Liver (tissue), 7 donors: ENCODE measurements at regions not wholly inside any gene's neighbourhood (a gene's known extent, or its start where the extent isn't known, plus 50 kb on each side); places are given as distances from the start of the nearest gene placed in this dataset.

ENCODE experiments used
- DNase-seq: peaks from one replicate; pipeline ENCODE4 v3.0.0-alpha.2; 2017; ENCODE audit warnings: low spot score
- H3K27ac ChIP-seq, 2 donors: one replicate each; pipeline ENCODE4 v1.7.0; 2013; ENCODE audit warnings: inconsistent platforms in 2 of 2, low read length in 2 of 2, control low read depth in 1 of 2, low read depth in 1 of 2, mild to moderate bottlenecking in 1 of 2
- H3K27me3 ChIP-seq, 4 donors: one replicate each; pipeline versions ENCODE4 v1.6.1 to v1.7.0; 2013; ENCODE audit warnings: low read length in 3 of 4, inconsistent platforms in 1 of 4, mild to moderate bottlenecking in 1 of 4, moderate library complexity in 1 of 4; ENCODE audit not compliant: control insufficient read depth in 4 of 4, insufficient read depth in 4 of 4
- H3K36me3 ChIP-seq, 4 donors: one replicate each; pipeline versions ENCODE4 v1.6.1 to v1.7.0; 2013; ENCODE audit warnings: low read length in 3 of 4, mild to moderate bottlenecking in 3 of 4, low read depth in 1 of 4, moderate library complexity in 1 of 4; ENCODE audit not compliant: control insufficient read depth in 4 of 4, insufficient read depth in 3 of 4
- H3K4me1 ChIP-seq, 4 donors: one replicate each; pipeline versions ENCODE4 v1.6.1 to v1.7.0; 2013; ENCODE audit warnings: low read length in 3 of 4, mild to moderate bottlenecking in 3 of 4, moderate library complexity in 1 of 4; ENCODE audit not compliant: control insufficient read depth in 4 of 4, insufficient read depth in 4 of 4
- H3K4me3 ChIP-seq, 3 donors: one replicate each; pipeline versions ENCODE4 v1.6.1 to v1.7.0; 2013; ENCODE audit warnings: low read length in 3 of 3, control low read depth in 1 of 3, low read depth in 1 of 3, mild to moderate bottlenecking in 1 of 3
- H3K9ac ChIP-seq, 2 donors: one replicate each; pipeline ENCODE4 v1.7.0; 2013; ENCODE audit warnings: low read length in 2 of 2, mild to moderate bottlenecking in 2 of 2, moderate library complexity in 2 of 2, control low read depth in 1 of 2, low read depth in 1 of 2
- H3K9me3 ChIP-seq, 4 donors: one replicate each; pipeline versions ENCODE4 v1.6.1 to v1.7.0; 2013; ENCODE audit warnings: low read length in 3 of 4; ENCODE audit not compliant: control insufficient read depth in 4 of 4
- FOXA1 ChIP-seq: IDR thresholded peaks from 2 replicates; pipeline ENCODE4 v1.6.1; 2016; ENCODE audit warnings: antibody characterized with exemption
- FOXA2 ChIP-seq: IDR thresholded peaks from 2 replicates; pipeline ENCODE4 v1.6.1; 2016; ENCODE audit warnings: antibody characterized with exemption
- GABPA ChIP-seq, 2 donors: IDR thresholded peaks in 1 of 2; conservative IDR thresholded peaks in 1 of 2; 2 replicates each; pipeline ENCODE4 v1.6.1; 2016; ENCODE audit warnings: antibody characterized with exemption in 2 of 2, mild to moderate bottlenecking in 1 of 2, moderate library complexity in 1 of 2
- HNF4A ChIP-seq, 2 donors: conservative IDR thresholded peaks; 2 replicates each; pipeline ENCODE4 v1.6.1; 2016; ENCODE audit warnings: antibody characterized with exemption in 2 of 2, mild to moderate bottlenecking in 2 of 2
- JUND ChIP-seq, 2 donors: IDR thresholded peaks; 2 replicates each; pipeline ENCODE4 v1.6.1; 2016; ENCODE audit warnings: antibody characterized with exemption in 2 of 2
- NR2F2 ChIP-seq: IDR thresholded peaks from 2 replicates; pipeline ENCODE4 v1.6.1; 2016; ENCODE audit warnings: antibody characterized with exemption
- RAD21 ChIP-seq, 2 donors: IDR thresholded peaks; 2 replicates each; pipeline ENCODE4 v1.6.1; 2016; ENCODE audit warnings: antibody characterized with exemption in 2 of 2, mild to moderate bottlenecking in 2 of 2
- SP1 ChIP-seq: IDR thresholded peaks from 2 replicates; pipeline ENCODE4 v1.6.1; 2018; ENCODE audit warnings: antibody characterized with exemption, mild to moderate bottlenecking
- TAF1 ChIP-seq: conservative IDR thresholded peaks from 2 replicates; pipeline ENCODE4 v1.6.1; 2016; ENCODE audit warnings: antibody characterized with exemption, mild to moderate bottlenecking
- WGBS: extraction: QIAGEN DNeasy Blood & Tissue Kit; methylation state at CpG from one replicate; pipeline ENCODE4 v1.1.7; 2013; 5-methylcytosine and 5-hydroxymethylcytosine counted together
- TF ChIP-seq, protein P1 (sequence below): IDR thresholded peaks from 2 replicates; pipeline ENCODE4 v1.6.1; 2016; ENCODE audit warnings: antibody characterized with exemption
- TF ChIP-seq, protein P2 (sequence below): IDR thresholded peaks from 2 replicates; pipeline ENCODE4 v1.6.1; 2016; ENCODE audit warnings: antibody characterized with exemption
- TF ChIP-seq, protein P3 (sequence below): IDR thresholded peaks from 2 replicates; pipeline ENCODE4 v1.6.1; 2016; ENCODE audit warnings: antibody characterized with exemption
- TF ChIP-seq, protein P4 (sequence below): IDR thresholded peaks from 2 replicates; pipeline ENCODE4 v1.6.1; 2016; ENCODE audit warnings: antibody characterized with exemption, mild to moderate bottlenecking
- donor health status: healthy.
- donor health status: healthy.
- donor health status: healthy.
- donor health status: healthy.

DNA sequence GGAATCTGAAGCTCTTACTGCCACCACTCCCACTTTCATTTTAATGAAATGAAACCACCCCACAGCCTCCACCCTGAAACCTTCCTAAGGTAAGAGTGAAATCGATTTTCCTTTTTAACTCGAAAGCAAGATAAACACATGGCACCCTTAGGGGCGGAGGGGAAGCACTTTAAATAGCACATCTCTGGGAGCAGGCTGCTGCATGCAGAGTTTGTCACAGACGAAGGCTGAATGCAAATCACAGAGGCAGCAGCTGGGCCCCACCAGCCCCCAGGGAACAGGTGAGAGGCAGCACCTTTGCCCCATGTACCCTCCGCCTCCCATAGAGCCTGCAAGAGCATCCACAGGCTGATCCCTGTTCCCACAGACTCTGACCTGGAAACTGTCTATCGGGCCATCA lies 60.0 kb upstream of the GRIK3 start:
- H3K4me3 ChIP-seq: no peak overlapping the region
- no peak overlapping the region for H3K27ac ChIP-seq
- DNase-seq: no peak
- 50% methylated on average over 6 of the region's 6 CpGs for WGBS
- no peaks in the 10 kb centered on the region for H3K4me1 ChIP-seq
- no peaks in the 10 kb centered on the region for H3K27me3 ChIP-seq
- no peaks in the 10 kb centered on the region for H3K36me3 ChIP-seq
- TF ChIP-seq SP1 (no peak), JUND (IDR thresholded peaks at IDR 0.05) (no peak), TAF1 (no peak), HNF4A (conservative IDR thresholded peaks at IDR 0.05) (no peak)
- TF ChIP-seq, protein P1, sequence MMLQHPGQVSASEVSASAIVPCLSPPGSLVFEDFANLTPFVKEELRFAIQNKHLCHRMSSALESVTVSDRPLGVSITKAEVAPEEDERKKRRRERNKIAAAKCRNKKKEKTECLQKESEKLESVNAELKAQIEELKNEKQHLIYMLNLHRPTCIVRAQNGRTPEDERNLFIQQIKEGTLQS: no peak
- H3K9me3 ChIP-seq: peaks cover 0 to 1% (median 0%) of the 10 kb centered on the region in 4 donors
- H3K9ac ChIP-seq: no peak overlapping the region

DNA sequence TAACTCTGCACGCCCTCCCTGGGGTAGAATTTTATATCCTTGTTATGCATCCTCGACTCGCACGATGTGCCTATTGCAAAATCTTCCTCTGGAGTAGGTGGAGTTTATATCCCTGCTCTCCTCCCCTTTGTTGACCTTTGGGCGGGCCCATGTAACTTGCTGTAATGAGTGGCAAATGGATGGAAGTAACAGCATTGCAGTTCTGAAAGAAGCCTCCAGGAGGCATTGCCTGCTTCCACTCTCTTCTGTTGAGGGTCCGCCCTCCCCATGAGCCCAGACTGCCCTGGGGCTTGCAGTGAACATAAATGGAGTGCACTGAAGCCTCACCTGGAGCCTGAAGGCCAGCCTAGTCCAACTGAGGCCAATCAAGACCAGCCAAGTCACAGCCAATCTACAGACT lies 62.2 kb upstream of the GRIK3 start:
- DNase-seq: no peak
- H3K4me3 ChIP-seq: no peak overlapping the region
- WGBS: 66% methylated on average over 6 of the region's 6 CpGs
- H3K9ac ChIP-seq: no peak overlapping the region
- TF ChIP-seq, protein P2, sequence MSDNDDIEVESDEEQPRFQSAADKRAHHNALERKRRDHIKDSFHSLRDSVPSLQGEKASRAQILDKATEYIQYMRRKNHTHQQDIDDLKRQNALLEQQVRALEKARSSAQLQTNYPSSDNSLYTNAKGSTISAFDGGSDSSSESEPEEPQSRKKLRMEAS: no peak
- TF ChIP-seq NR2F2: no peak
- TF ChIP-seq, protein P3, sequence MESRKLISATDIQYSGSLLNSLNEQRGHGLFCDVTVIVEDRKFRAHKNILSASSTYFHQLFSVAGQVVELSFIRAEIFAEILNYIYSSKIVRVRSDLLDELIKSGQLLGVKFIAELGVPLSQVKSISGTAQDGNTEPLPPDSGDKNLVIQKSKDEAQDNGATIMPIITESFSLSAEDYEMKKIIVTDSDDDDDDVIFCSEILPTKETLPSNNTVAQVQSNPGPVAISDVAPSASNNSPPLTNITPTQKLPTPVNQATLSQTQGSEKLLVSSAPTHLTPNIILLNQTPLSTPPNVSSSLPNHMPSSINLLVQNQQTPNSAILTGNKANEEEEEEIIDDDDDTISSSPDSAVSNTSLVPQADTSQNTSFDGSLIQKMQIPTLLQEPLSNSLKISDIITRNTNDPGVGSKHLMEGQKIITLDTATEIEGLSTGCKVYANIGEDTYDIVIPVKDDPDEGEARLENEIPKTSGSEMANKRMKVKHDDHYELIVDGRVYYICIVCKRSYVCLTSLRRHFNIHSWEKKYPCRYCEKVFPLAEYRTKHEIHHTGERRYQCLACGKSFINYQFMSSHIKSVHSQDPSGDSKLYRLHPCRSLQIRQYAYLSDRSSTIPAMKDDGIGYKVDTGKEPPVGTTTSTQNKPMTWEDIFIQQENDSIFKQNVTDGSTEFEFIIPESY: no peak
- no peaks in the 10 kb centered on the region for H3K36me3 ChIP-seq
- no peaks in the 10 kb centered on the region for H3K4me1 ChIP-seq
- H3K9me3 ChIP-seq: peaks cover 0 to 1% (median 0%) of the 10 kb centered on the region in 4 donors
- H3K27ac ChIP-seq: no peak overlapping the region
- H3K27me3 ChIP-seq: no peaks in the 10 kb centered on the region

DNA sequence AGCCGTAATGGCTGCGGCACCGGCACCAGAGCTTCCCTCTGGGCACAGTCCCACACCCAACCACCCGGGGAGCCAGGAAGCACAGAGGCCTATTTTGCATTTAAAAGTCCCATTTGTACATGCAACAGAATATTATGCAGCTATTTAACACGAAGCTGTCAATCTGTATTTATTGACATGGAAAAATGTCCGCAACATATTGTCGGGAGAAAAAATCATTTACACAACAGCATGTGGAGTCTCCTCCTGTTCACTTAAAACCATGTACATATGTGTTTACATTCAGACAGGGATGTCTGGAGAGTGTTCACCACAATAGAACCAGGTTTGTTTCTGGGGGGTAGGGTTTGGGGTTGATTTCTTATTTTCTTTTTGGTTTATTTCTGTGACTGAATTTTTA lies 63.4 kb upstream of the GRIK3 start:
- Histone ChIP-seq H3K27ac (no peak overlapping the region), H3K36me3 (no peaks in the 10 kb centered on the region), H3K27me3 (no peaks in the 10 kb centered on the region), H3K4me3 (no peak overlapping the region), H3K4me1 (no peaks in the 10 kb centered on the region), H3K9ac (no peak overlapping the region), H3K9me3 (peaks cover 0 to 1% (median 0%) of the 10 kb centered on the region in 4 donors)
- TF ChIP-seq TAF1 (no peak), FOXA2 (no peak), GABPA (IDR thresholded peaks at IDR 0.05 in 1 of 2, conservative IDR thresholded peaks at IDR 0.05 in 1 of 2) (no peak), NR2F2 (no peak), FOXA1 (no peak), RAD21 (IDR thresholded peaks at IDR 0.05) (no peak)
- TF ChIP-seq, protein P4, sequence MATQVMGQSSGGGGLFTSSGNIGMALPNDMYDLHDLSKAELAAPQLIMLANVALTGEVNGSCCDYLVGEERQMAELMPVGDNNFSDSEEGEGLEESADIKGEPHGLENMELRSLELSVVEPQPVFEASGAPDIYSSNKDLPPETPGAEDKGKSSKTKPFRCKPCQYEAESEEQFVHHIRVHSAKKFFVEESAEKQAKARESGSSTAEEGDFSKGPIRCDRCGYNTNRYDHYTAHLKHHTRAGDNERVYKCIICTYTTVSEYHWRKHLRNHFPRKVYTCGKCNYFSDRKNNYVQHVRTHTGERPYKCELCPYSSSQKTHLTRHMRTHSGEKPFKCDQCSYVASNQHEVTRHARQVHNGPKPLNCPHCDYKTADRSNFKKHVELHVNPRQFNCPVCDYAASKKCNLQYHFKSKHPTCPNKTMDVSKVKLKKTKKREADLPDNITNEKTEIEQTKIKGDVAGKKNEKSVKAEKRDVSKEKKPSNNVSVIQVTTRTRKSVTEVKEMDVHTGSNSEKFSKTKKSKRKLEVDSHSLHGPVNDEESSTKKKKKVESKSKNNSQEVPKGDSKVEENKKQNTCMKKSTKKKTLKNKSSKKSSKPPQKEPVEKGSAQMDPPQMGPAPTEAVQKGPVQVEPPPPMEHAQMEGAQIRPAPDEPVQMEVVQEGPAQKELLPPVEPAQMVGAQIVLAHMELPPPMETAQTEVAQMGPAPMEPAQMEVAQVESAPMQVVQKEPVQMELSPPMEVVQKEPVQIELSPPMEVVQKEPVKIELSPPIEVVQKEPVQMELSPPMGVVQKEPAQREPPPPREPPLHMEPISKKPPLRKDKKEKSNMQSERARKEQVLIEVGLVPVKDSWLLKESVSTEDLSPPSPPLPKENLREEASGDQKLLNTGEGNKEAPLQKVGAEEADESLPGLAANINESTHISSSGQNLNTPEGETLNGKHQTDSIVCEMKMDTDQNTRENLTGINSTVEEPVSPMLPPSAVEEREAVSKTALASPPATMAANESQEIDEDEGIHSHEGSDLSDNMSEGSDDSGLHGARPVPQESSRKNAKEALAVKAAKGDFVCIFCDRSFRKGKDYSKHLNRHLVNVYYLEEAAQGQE: no peak
- TF ChIP-seq, protein P1: no peak
- TF ChIP-seq, protein P3: no peak
- no peak for DNase-seq
- 76% methylated on average over 7 of the region's 7 CpGs for WGBS
